HepG2 (cell line): ENCODE measurements at regions not wholly inside any gene's neighbourhood (a gene's known extent, or its start where the extent isn't known, plus 50 kb on each side); places are given as distances from the start of the nearest gene placed in this dataset.

Experiments
- ATAC-seq: fragments of 200-7000 bp; cut with Tn5 transposase; 3 replicates; pipeline ENCODE4 v1.9.1; 2020; ENCODE audit warnings: mild to moderate bottlenecking, moderate library complexity
- BruUV-seq: library from RNA; stranded (reverse); fragments of 400-500 nt; replicated peaks from 2 replicates; lab custom pipeline; 2021; lab: Mats Ljungman, UMichigan
- CTCF ChIA-PET: fragments of 300-600 bp; formaldehyde crosslinking; extraction: SDS; loops from one replicate; lab custom pipeline; 2021; ENCODE audit warnings: low total read pairs, inconsistent platforms, low intra/inter-chr PET ratio; lab: Yijun Ruan, JAX
- POLR2A ChIA-PET: fragments of 350-600 bp; sonication (Branson Sonifier 250); formaldehyde crosslinking; loops from one replicate; lab custom pipeline; 2020; ENCODE audit warnings: antibody characterized with exemption, inconsistent platforms; lab: Yijun Ruan, JAX
- DNase-seq: peaks from one replicate; pipeline ENCODE4 v3.0.0-alpha.2; 2015; ENCODE audit warnings: low spot score
- FAIRE-seq: peaks from 3 replicates; lab custom pipeline; 2011; peaks lifted over from hg19 to GRCh38; lab: Jason Lieb, UNC
- H2AFZ ChIP-seq: one replicate; pipeline ENCODE4 v1.6.1; 2011; ENCODE audit warnings: low read length, inconsistent platforms
- H3K27ac ChIP-seq: fragments of 300-600 bp; 3 replicates; pipeline ENCODE4 v1.8.0; 2011; ENCODE audit warnings: mixed run types, mild to moderate bottlenecking, mixed read lengths, low read length, inconsistent platforms; ENCODE audit not compliant: insufficient read depth; ENCODE audit errors: extremely low read length
- H3K27me3 ChIP-seq, 2 experiments: fragments of 200-600 bp in 1 of 2; 2 replicates in 1 of 2; 3 replicates in 1 of 2; pipeline versions ENCODE4 v1.6.0 to v1.8.0; 2011; ENCODE audit warnings: low read length in 2 of 2, mild to moderate bottlenecking in 2 of 2, moderate library complexity in 2 of 2, inconsistent platforms in 1 of 2; ENCODE audit not compliant: insufficient read depth in 2 of 2, control insufficient read depth in 1 of 2
- H3K36me3 ChIP-seq, 2 experiments: fragments of 200-600 bp in 1 of 2; replicated peaks in 1 of 2; 2 replicates in 1 of 2; 3 replicates in 1 of 2; pipeline versions ENCODE4 v1.5.1 to v1.8.0; 2011; ENCODE audit warnings: low read length in 2 of 2, inconsistent platforms in 1 of 2; ENCODE audit not compliant: insufficient read depth in 2 of 2, control insufficient read depth in 1 of 2
- H3K4me1 ChIP-seq: 2 replicates; pipeline ENCODE4 v1.5.1; 2012; ENCODE audit warnings: low read length, inconsistent platforms; ENCODE audit not compliant: insufficient read depth
- H3K4me2 ChIP-seq: 2 replicates; pipeline ENCODE4 v1.6.0; 2011; ENCODE audit warnings: low read depth, low read length, inconsistent platforms
- H3K4me3 ChIP-seq, 3 experiments: fragments of 200-600 bp in 1 of 3; sonication (generic), shearing (Covaris generic) in 1 of 3; replicated peaks in 1 of 3; 2 replicates each; pipeline ENCODE4 v1.5.1; 2011 to 2016; ENCODE audit warnings: low read length in 3 of 3, inconsistent platforms in 2 of 3, low read depth in 2 of 3, mild to moderate bottlenecking in 2 of 3, control low read depth in 1 of 3, mixed read lengths in 1 of 3; ENCODE audit not compliant: insufficient read depth in 1 of 3
- H3K79me2 ChIP-seq: one replicate; pipeline ENCODE4 v1.6.1; 2011; ENCODE audit warnings: low read length, inconsistent platforms; ENCODE audit not compliant: insufficient read depth
- H3K9ac ChIP-seq: 2 replicates; pipeline ENCODE4 v1.6.0; 2011; ENCODE audit warnings: mild to moderate bottlenecking, low read depth, low read length, inconsistent platforms; ENCODE audit not compliant: insufficient read depth
- H3K9me3 ChIP-seq: 2 replicates; pipeline ENCODE4 v1.5.1; 2012; ENCODE audit warnings: mild to moderate bottlenecking, low read length
- H4K20me1 ChIP-seq: 2 replicates; pipeline ENCODE4 v1.6.0; 2011; ENCODE audit warnings: inconsistent platforms, mild to moderate bottlenecking, low read length, moderate library complexity; ENCODE audit not compliant: insufficient read depth
- AGO1 ChIP-seq: fragments of 200-400 bp; formaldehyde crosslinking; IDR thresholded peaks from 2 replicates; pipeline ENCODE4 v1.6.1; 2017; ENCODE audit warnings: mild to moderate bottlenecking, low read depth, low read length, moderate library complexity; ENCODE audit not compliant: poor library complexity, severe bottlenecking
- ARNT2 ChIP-seq: sonication (generic); formaldehyde crosslinking; IDR thresholded peaks from 2 replicates; pipeline ENCODE4 v1.8.0; 2022; ENCODE audit warnings: mild to moderate bottlenecking, low read depth, missing genetic modification reagents, moderate library complexity
- ATF3 ChIP-seq: sonication (generic); formaldehyde crosslinking; IDR thresholded peaks from 2 replicates; pipeline ENCODE4 v1.4.0; 2020; ENCODE audit warnings: missing genetic modification reagents
- CHD2 ChIP-seq: IDR thresholded peaks from 2 replicates; pipeline ENCODE4 v1.6.1; 2011; ENCODE audit warnings: low read depth, low read length, improper control_type of control experiment
- FOXM1 ChIP-seq: sonication (generic); formaldehyde crosslinking; IDR thresholded peaks from 2 replicates; pipeline ENCODE4 v1.5.0; 2020; ENCODE audit warnings: missing genetic modification reagents
- KDM1A ChIP-seq: IDR thresholded peaks from 2 replicates; pipeline ENCODE4 v1.6.1; 2016; ENCODE audit warnings: missing compliant biosample characterization
- PHF8 ChIP-seq: sonication (generic); formaldehyde crosslinking; IDR thresholded peaks from 2 replicates; pipeline ENCODE4 v1.5.0; 2020; ENCODE audit warnings: missing genetic modification reagents
- SALL1 ChIP-seq: sonication (generic); formaldehyde crosslinking; IDR thresholded peaks from 2 replicates; pipeline ENCODE4 v1.8.0; 2022; ENCODE audit warnings: mild to moderate bottlenecking, missing genetic modification reagents
- TBL1XR1 ChIP-seq: fragments of 150-350 bp; IDR thresholded peaks from 2 replicates; pipeline ENCODE4 v1.6.1; 2014; ENCODE audit warnings: borderline replicate concordance, low read length; ENCODE audit not compliant: partially characterized antibody
- XBP1 ChIP-seq: sonication (generic); formaldehyde crosslinking; IDR thresholded peaks from 2 replicates; pipeline ENCODE4 v1.5.0; 2020; ENCODE audit warnings: missing genetic modification reagents
- ZNF275 ChIP-seq: sonication (generic); formaldehyde crosslinking; IDR thresholded peaks from 2 replicates; pipeline ENCODE4 v1.8.0; 2022; ENCODE audit warnings: missing genetic modification reagents, mild to moderate bottlenecking, inconsistent platforms, borderline replicate concordance
- ZNF629 ChIP-seq: sonication (generic); formaldehyde crosslinking; conservative IDR thresholded peaks from 2 replicates; pipeline ENCODE4 v1.5.0; 2020; ENCODE audit warnings: missing genetic modification reagents
- ZNF720 ChIP-seq: sonication (generic); formaldehyde crosslinking; IDR thresholded peaks from 2 replicates; pipeline ENCODE4 v1.4.0; 2020; ENCODE audit warnings: missing genetic modification reagents
- WGBS: methylation state at CpG from one replicate; pipeline ENCODE4 v1.1.6; 2017; ENCODE audit warnings: low lambda C conversion rate; 5-methylcytosine and 5-hydroxymethylcytosine counted together
- in situ Hi-C: cut with HindIII; loops from 2 replicates; pipeline ENCODE4 v1.10.0; 2017; ENCODE audit warnings: low pct_unique_long_range_greater_than_20kb; ENCODE audit not compliant: extremely low pct_ligation_motif_present
- intact Hi-C: fragments of 100-400 bp; cut with micrococcal nuclease; formaldehyde crosslinking; loops from one replicate; pipeline ENCODE4 v1.10.0; 2022; ENCODE audit not compliant: unreplicated experiment
- TF ChIP-seq, protein P1 (sequence below): sonication (generic); formaldehyde crosslinking; IDR thresholded peaks from 2 replicates; pipeline ENCODE4 v1.9.0; 2021; ENCODE audit warnings: missing genetic modification reagents, borderline replicate concordance

GRCh38 chr11:127998421-127998820 lies 588.9 kb downstream of the ETS1 start:
- no peak for DNase-seq

More at GRCh38 chr11:127998421-127998820, 588.9 kb downstream of the ETS1 start:
- TF ChIP-seq ZNF275 (CRISPR knock-in tag): no peak
- TF ChIP-seq ZNF720 (CRISPR knock-in tag): no peak
- TF ChIP-seq, protein P1, sequence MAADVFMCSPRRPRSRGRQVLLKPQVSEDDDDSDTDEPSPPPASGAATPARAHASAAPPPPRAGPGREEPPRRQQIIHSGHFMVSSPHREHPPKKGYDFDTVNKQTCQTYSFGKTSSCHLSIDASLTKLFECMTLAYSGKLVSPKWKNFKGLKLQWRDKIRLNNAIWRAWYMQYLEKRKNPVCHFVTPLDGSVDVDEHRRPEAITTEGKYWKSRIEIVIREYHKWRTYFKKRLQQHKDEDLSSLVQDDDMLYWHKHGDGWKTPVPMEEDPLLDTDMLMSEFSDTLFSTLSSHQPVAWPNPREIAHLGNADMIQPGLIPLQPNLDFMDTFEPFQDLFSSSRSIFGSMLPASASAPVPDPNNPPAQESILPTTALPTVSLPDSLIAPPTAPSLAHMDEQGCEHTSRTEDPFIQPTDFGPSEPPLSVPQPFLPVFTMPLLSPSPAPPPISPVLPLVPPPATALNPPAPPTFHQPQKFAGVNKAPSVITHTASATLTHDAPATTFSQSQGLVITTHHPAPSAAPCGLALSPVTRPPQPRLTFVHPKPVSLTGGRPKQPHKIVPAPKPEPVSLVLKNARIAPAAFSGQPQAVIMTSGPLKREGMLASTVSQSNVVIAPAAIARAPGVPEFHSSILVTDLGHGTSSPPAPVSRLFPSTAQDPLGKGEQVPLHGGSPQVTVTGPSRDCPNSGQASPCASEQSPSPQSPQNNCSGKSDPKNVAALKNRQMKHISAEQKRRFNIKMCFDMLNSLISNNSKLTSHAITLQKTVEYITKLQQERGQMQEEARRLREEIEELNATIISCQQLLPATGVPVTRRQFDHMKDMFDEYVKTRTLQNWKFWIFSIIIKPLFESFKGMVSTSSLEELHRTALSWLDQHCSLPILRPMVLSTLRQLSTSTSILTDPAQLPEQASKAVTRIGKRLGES: no peak
- TF ChIP-seq ARNT2: no peak
- TF ChIP-seq SALL1 (CRISPR knock-in tag): no peak
- TF ChIP-seq AGO1: no peak
- TF ChIP-seq ATF3 (CRISPR knock-in tag): no peak
- TF ChIP-seq TBL1XR1: no peak
- TF ChIP-seq CHD2: no peak
- TF ChIP-seq FOXM1 (CRISPR knock-in tag): no peak
- no peak for TF ChIP-seq XBP1
- no peak for TF ChIP-seq PHF8 (CRISPR knock-in tag)
- TF ChIP-seq ZNF629 (CRISPR knock-in tag): no peak
- no peak for TF ChIP-seq KDM1A (CRISPR knock-in tag)
- Histone ChIP-seq H3K27me3 (no peaks in the 10 kb centered on the region), H3K4me1 (no peaks in the 10 kb centered on the region), H4K20me1 (no peaks in the 10 kb centered on the region), H3K4me3 (no peak overlapping the region), H2AFZ (no peak overlapping the region), H3K9ac (no peak overlapping the region), H3K36me3 (no peaks in the 10 kb centered on the region), H3K4me2 (no peak overlapping the region), H3K9me3 (peaks cover 42% of the 10 kb centered on the region; the same call in 1 of the 2 replicates), H3K79me2 (no peaks in the 10 kb centered on the region), H3K27ac (no peak overlapping the region)
- FAIRE-seq (no peak), ATAC-seq (no peak)
- ChIA-PET CTCF (no interaction called here), POLR2A (no interaction called here)
- in situ Hi-C loops (no loop called here), intact Hi-C loops (no loop called here)
- no TSS peak for BruUV-seq
- 25% methylated on average over 4 of the region's 5 CpGs for WGBS
